Neuronal stem cell (in vitro differentiated cells): ENCODE measurements at regions not wholly inside any gene's neighbourhood (a gene's known extent, or its start where the extent isn't known, plus 50 kb on each side); places are given as distances from the start of the nearest gene placed in this dataset.

ENCODE experiments used
- DNase-seq: peaks from one replicate; pipeline ENCODE4 v3.0.0-alpha.2; 2013; ENCODE audit warnings: low spot score
- H2AFZ ChIP-seq: one replicate; pipeline ENCODE4 v1.6.1; 2013; ENCODE audit warnings: mild to moderate bottlenecking, low read length, inconsistent platforms
- H2AK5ac ChIP-seq: 2 replicates; pipeline ENCODE4 v1.6.1; 2013; ENCODE audit warnings: low read depth, mild to moderate bottlenecking, inconsistent platforms, low read length, moderate library complexity, mixed read lengths
- H2BK120ac ChIP-seq: 2 replicates; pipeline ENCODE4 v1.6.1; 2013; ENCODE audit warnings: low read depth, mild to moderate bottlenecking, inconsistent platforms, low read length, moderate library complexity, mixed read lengths
- H2BK12ac ChIP-seq: one replicate; pipeline ENCODE4 v1.6.1; 2013; ENCODE audit warnings: low read length, inconsistent platforms
- H2BK15ac ChIP-seq: 2 replicates; pipeline ENCODE4 v1.6.1; 2013; ENCODE audit warnings: mild to moderate bottlenecking, low read length, inconsistent platforms, mixed read lengths
- H2BK5ac ChIP-seq: one replicate; pipeline ENCODE4 v1.6.1; 2013; ENCODE audit warnings: inconsistent platforms, mild to moderate bottlenecking, low read length, moderate library complexity
- H3K14ac ChIP-seq: one replicate; pipeline ENCODE4 v1.6.1; 2013; ENCODE audit warnings: low read length, inconsistent platforms
- H3K18ac ChIP-seq: 2 replicates; pipeline ENCODE4 v1.6.1; 2013; ENCODE audit warnings: low read length, inconsistent platforms
- H3K23ac ChIP-seq: 2 replicates; pipeline ENCODE4 v1.6.1; 2013; ENCODE audit warnings: low read depth, mild to moderate bottlenecking, mixed read lengths, low read length, inconsistent platforms; ENCODE audit not compliant: poor library complexity
- H3K27ac ChIP-seq: replicated peaks from 3 replicates; pipeline ENCODE4 v1.5.1; 2013; ENCODE audit warnings: low read length, inconsistent platforms
- H3K27me3 ChIP-seq, 3 experiments: 2 replicates each; pipeline ENCODE4 v1.6.1; 2013; ENCODE audit warnings: low read length in 3 of 3, mild to moderate bottlenecking in 2 of 3, inconsistent platforms in 1 of 3, low read depth in 1 of 3, mixed read lengths in 1 of 3, moderate library complexity in 1 of 3; ENCODE audit not compliant: control insufficient read depth in 3 of 3, insufficient read depth in 3 of 3
- H3K36me3 ChIP-seq, 2 donors: replicated peaks in 1 of 2; 2 replicates each; pipeline ENCODE4 v1.6.1; 2013; ENCODE audit warnings: low read length in 2 of 2; ENCODE audit not compliant: control insufficient read depth in 2 of 2, insufficient read depth in 2 of 2
- H3K4ac ChIP-seq: 2 replicates; pipeline ENCODE4 v1.6.1; 2013; ENCODE audit warnings: inconsistent platforms, mild to moderate bottlenecking, low read length, moderate library complexity
- H3K4me1 ChIP-seq, 2 donors: 1 replicate in 1 of 2; 2 replicates in 1 of 2; pipeline ENCODE4 v1.6.1; 2013; ENCODE audit warnings: low read length in 2 of 2, low read depth in 1 of 2; ENCODE audit not compliant: control insufficient read depth in 2 of 2, insufficient read depth in 1 of 2
- H3K4me2 ChIP-seq: one replicate; pipeline ENCODE4 v1.6.1; 2013; ENCODE audit warnings: mild to moderate bottlenecking, low read length, inconsistent platforms; ENCODE audit not compliant: insufficient read depth, poor library complexity, severe bottlenecking
- H3K4me3 ChIP-seq, 2 donors: 2 replicates each; pipeline ENCODE4 v1.5.1; 2013; ENCODE audit warnings: low read length in 2 of 2, mild to moderate bottlenecking in 2 of 2, inconsistent platforms in 1 of 2, moderate library complexity in 1 of 2
- H3K79me1 ChIP-seq: one replicate; pipeline ENCODE4 v1.6.1; 2013; ENCODE audit warnings: low read depth, mild to moderate bottlenecking, inconsistent platforms, low read length, moderate library complexity
- H3K9ac ChIP-seq: one replicate; pipeline ENCODE4 v1.6.1; 2013; ENCODE audit warnings: mild to moderate bottlenecking, low read depth, low read length, inconsistent platforms; ENCODE audit not compliant: poor library complexity
- H3K9me3 ChIP-seq, 2 donors: replicated peaks in 1 of 2; 2 replicates each; pipeline versions ENCODE3 to v1.6.1; 2013; ENCODE audit warnings: low read length in 2 of 2, mild to moderate bottlenecking in 2 of 2, inconsistent platforms in 1 of 2, low read depth in 1 of 2, mixed read lengths in 1 of 2, moderate library complexity in 1 of 2; ENCODE audit not compliant: control insufficient read depth in 2 of 2, insufficient read depth in 1 of 2
- H4K8ac ChIP-seq: one replicate; pipeline ENCODE4 v1.6.1; 2013; ENCODE audit warnings: low read depth, mild to moderate bottlenecking, inconsistent platforms, low read length, moderate library complexity
- H4K91ac ChIP-seq: one replicate; pipeline ENCODE4 v1.6.1; 2013; ENCODE audit warnings: low read length, low read depth, mild to moderate bottlenecking, inconsistent platforms; ENCODE audit not compliant: poor library complexity
- whole genome bisulfite sequencing, 2 donors: extraction: QIAGEN DNeasy Blood & Tissue Kit; methylation state at CpG; one replicate each; pipeline ENCODE4 v1.1.7; 2013; ENCODE audit warnings: missing lambda C conversion rate in 2 of 2, mixed read lengths in 1 of 2; ENCODE audit not compliant: insufficient read length in 2 of 2, insufficient replicate concordance in 1 of 2; ENCODE audit errors: extremely low coverage in 2 of 2; 5-methylcytosine and 5-hydroxymethylcytosine counted together

- H3K4ac ChIP-seq, result no peak overlapping the region
- peak overlapping the region; percentile 72 for H3K27ac ChIP-seq
- H3K9me3 ChIP-seq, result peaks cover 0 to 2% of the 10 kb centered on the region in 2 donors
- no peak overlapping the region for H2BK5ac ChIP-seq
- H2BK12ac ChIP-seq, result no peak overlapping the region
- no peak overlapping the region for H3K4me3 ChIP-seq
- peak overlapping the region; percentile 70 for H2AK5ac ChIP-seq
- no peaks in the 10 kb centered on the region for H3K36me3 ChIP-seq
- H3K4me1 ChIP-seq, result peaks cover 3 to 27% of the 10 kb centered on the region in 2 donors
- H3K14ac ChIP-seq, result no peak overlapping the region
- no peak overlapping the region for H3K23ac ChIP-seq
- no peak overlapping the region for H4K91ac ChIP-seq
- no CpG with 5 or more reads among the region's 24 CpGs for WGBS, 2 donors
- no peak overlapping the region for H2BK15ac ChIP-seq
- H3K4me2 ChIP-seq, result peak overlapping the region; percentile 24
- no peak overlapping the region for H2AFZ ChIP-seq
- H3K9ac ChIP-seq, result no peak overlapping the region
- peak overlapping the region; percentile 76 for H3K18ac ChIP-seq
- H2BK120ac ChIP-seq, result peak overlapping the region; percentile 37
- peak; percentile 73 for DNase-seq
- H4K8ac ChIP-seq, result no peak overlapping the region
- H3K27me3 ChIP-seq, result peaks cover 0 to 52% (median 0%) of the 10 kb centered on the region in 3 experiments
- no peaks in the 10 kb centered on the region for H3K79me1 ChIP-seq
Measured at GRCh38 chr16:50879873-50880695, 138.2 kb downstream of the CYLD start.

GRCh38 chr16:50878966-50879615 is 137.2 kb downstream of the CYLD start:
- Histone ChIP-seq H2BK120ac (peak overlapping the region; percentile 77), H3K27me3 (peaks cover 0 to 49% (median 0%) of the 10 kb centered on the region in 3 experiments), H4K8ac (peak overlapping the region; percentile 97), H4K91ac (no peak overlapping the region), H3K23ac (no peak overlapping the region), H3K4me1 (peaks cover 3 to 25% of the 10 kb centered on the region in 2 donors), H3K4me3 (no peak overlapping the region), H3K4ac (no peak overlapping the region), H3K4me2 (no peak overlapping the region), H2AK5ac (peak overlapping the region; percentile 95), H2AFZ (no peak overlapping the region), H3K79me1 (no peaks in the 10 kb centered on the region), H3K36me3 (no peaks in the 10 kb centered on the region), H3K9me3 (no peaks in the 10 kb centered on the region), H2BK5ac (peak overlapping the region; percentile 22), H2BK12ac (peak overlapping the region; percentile 59), H3K18ac (peak overlapping the region; percentile 86), H3K27ac (peak overlapping the region; percentile 11), H3K14ac (no peak overlapping the region), H2BK15ac (peak overlapping the region; percentile 82), H3K9ac (no peak overlapping the region)
- WGBS, 2 donors, result no CpG with 5 or more reads among the region's 15 CpGs
- DNase-seq, result no peak

- Histone ChIP-seq H3K36me3 (no peaks in the 10 kb centered on the region), H3K27ac (no peak overlapping the region), H3K4ac (no peak overlapping the region), H3K27me3 (peaks cover 0 to 49% (median 0%) of the 10 kb centered on the region in 3 experiments), H2AK5ac (no peak overlapping the region), H3K9ac (no peak overlapping the region), H2BK12ac (no peak overlapping the region), H3K4me2 (no peak overlapping the region), H2BK120ac (no peak overlapping the region), H3K4me1 (peaks cover 3 to 25% of the 10 kb centered on the region in 2 donors), H4K91ac (no peak overlapping the region), H2AFZ (no peak overlapping the region), H3K9me3 (no peaks in the 10 kb centered on the region), H3K18ac (no peak overlapping the region), H3K23ac (no peak overlapping the region), H2BK15ac (peak overlapping the region; percentile 82), H4K8ac (no peak overlapping the region), H3K79me1 (no peaks in the 10 kb centered on the region), H3K4me3 (no peak overlapping the region), H3K14ac (no peak overlapping the region), H2BK5ac (no peak overlapping the region)
- DNase-seq, result no peak
- WGBS, 2 donors, result no CpG with 5 or more reads among the region's 3 CpGs
Measured at GRCh38 chr16:50878536-50878935, 136.7 kb downstream of the CYLD start.

GRCh38 chr16:50876263-50876662 is 134.4 kb downstream of the CYLD start:
- H3K4me3 ChIP-seq, result no peak overlapping the region
- H3K27me3 ChIP-seq, result peaks cover 0 to 49% (median 0%) of the 10 kb centered on the region in 3 experiments
- H3K36me3 ChIP-seq, result no peaks in the 10 kb centered on the region
- no CpG with 5 or more reads among the region's 4 CpGs for WGBS, 2 donors
- no peaks in the 10 kb centered on the region for H3K79me1 ChIP-seq
- H4K8ac ChIP-seq, result no peak overlapping the region
- peaks cover 3 to 17% of the 10 kb centered on the region in 2 donors for H3K4me1 ChIP-seq
- no peak overlapping the region for H2BK12ac ChIP-seq
- H3K23ac ChIP-seq, result no peak overlapping the region
- no peak overlapping the region for H2BK5ac ChIP-seq
- no peak overlapping the region for H3K18ac ChIP-seq
- no peak overlapping the region for H3K14ac ChIP-seq
- no peak overlapping the region for H2BK15ac ChIP-seq
- H2AFZ ChIP-seq, result no peak overlapping the region
- no peaks in the 10 kb centered on the region for H3K9me3 ChIP-seq
- H3K9ac ChIP-seq, result no peak overlapping the region
- H2BK120ac ChIP-seq, result no peak overlapping the region
- H4K91ac ChIP-seq, result no peak overlapping the region
- no peak overlapping the region for H3K27ac ChIP-seq
- no peak for DNase-seq
- no peak overlapping the region for H3K4me2 ChIP-seq
- H3K4ac ChIP-seq, result no peak overlapping the region
- no peak overlapping the region for H2AK5ac ChIP-seq
